ENCODE measurements at regions not wholly inside any gene's neighbourhood (a gene's known extent, or its start where the extent isn't known, plus 50 kb on each side); places are given as distances from the start of the nearest gene placed in this dataset.

DNA sequence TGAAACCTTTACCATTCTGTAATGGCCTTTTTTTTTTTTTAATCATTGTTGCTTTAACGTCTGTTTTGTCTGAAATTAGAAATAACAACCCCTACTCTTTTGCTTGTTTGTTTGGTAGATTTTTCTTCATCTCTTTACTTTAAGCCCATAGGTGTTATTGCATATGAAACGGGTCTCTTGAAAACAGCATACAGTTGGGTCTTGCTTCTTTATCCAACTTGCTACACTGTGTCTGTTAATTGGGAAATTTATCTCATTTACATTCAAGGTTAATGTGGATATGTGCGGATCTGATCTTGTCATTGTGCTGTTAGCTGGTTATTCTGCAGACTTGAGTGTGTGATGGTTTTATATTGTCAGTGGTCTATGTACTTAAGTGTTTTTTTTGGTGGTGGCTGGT, 78.9 kb upstream of the COP1 start:
- no peaks in the 10 kb centered on the region for H3K36me3 ChIP-seq (replicated peaks in 1 of 2; ENCODE audit: insufficient read depth in 1 of 2, low read depth in 2 of 2)
- H3K4me3 ChIP-seq = no peak overlapping the region
- TF ChIP-seq, protein P1, sequence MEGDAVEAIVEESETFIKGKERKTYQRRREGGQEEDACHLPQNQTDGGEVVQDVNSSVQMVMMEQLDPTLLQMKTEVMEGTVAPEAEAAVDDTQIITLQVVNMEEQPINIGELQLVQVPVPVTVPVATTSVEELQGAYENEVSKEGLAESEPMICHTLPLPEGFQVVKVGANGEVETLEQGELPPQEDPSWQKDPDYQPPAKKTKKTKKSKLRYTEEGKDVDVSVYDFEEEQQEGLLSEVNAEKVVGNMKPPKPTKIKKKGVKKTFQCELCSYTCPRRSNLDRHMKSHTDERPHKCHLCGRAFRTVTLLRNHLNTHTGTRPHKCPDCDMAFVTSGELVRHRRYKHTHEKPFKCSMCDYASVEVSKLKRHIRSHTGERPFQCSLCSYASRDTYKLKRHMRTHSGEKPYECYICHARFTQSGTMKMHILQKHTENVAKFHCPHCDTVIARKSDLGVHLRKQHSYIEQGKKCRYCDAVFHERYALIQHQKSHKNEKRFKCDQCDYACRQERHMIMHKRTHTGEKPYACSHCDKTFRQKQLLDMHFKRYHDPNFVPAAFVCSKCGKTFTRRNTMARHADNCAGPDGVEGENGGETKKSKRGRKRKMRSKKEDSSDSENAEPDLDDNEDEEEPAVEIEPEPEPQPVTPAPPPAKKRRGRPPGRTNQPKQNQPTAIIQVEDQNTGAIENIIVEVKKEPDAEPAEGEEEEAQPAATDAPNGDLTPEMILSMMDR (IDR thresholded peaks at IDR 0.05) = no peak
- no peak for TF ChIP-seq POLR2A (IDR thresholded peaks at IDR 0.05)
- no peaks in the 10 kb centered on the region for H3K4me1 ChIP-seq
- no peak for ATAC-seq
- 64 to 67% methylated on average over 3 of the region's 3 CpGs for WGBS, 2 donors
- intact Hi-C loops (cut with DNase I) = no loop called here
- DNase-seq = no peak
- peaks cover 0 to 12% (median 0%) of the 10 kb centered on the region in 3 donors for H3K9me3 ChIP-seq
- no peaks in the 10 kb centered on the region for H3K27me3 ChIP-seq
- H3K27ac ChIP-seq = no peak overlapping the region

DNA sequence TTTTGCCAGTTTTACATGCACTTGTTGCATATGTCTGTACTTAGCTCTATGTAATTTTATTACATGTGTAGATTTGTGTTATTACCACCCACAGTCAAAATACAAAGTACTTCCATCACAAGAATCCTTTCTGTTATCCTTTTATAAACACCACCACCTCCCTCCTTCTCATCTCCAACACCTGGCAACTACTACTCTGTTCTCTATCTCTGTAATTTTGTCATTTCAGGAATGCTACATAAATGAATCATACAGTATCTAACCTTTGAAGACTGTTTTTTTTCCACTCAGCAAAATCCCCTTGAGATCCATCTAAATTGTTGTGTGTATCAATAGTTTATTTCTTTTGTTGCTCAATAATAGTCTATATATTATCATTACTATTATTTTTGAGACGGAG, 64.5 kb upstream of the COP1 start:
- no peak for TF ChIP-seq POLR2A (IDR thresholded peaks at IDR 0.05)
- TF ChIP-seq, protein P1 (IDR thresholded peaks at IDR 0.05) = no peak
- Histone ChIP-seq H3K36me3 (replicated peaks in 1 of 2; ENCODE audit: insufficient read depth in 1 of 2, low read depth in 2 of 2) (no peaks in the 10 kb centered on the region), H3K27me3 (no peaks in the 10 kb centered on the region), H3K27ac (no peak overlapping the region), H3K4me1 (no peaks in the 10 kb centered on the region), H3K9me3 (no peaks in the 10 kb centered on the region), H3K4me3 (no peak overlapping the region)
- intact Hi-C loops (cut with DNase I) = no loop called here
- DNase-seq (no peak), ATAC-seq (no peak)
- WGBS, 2 donors = 56 to 83% methylated on average over 1 of the region's 1 CpG

Data from body of pancreas (tissue), 4 donors.